Endothelial cell of umbilical vein (primary cell): ENCODE measurements at regions not wholly inside any gene's neighbourhood (a gene's known extent, or its start where the extent isn't known, plus 50 kb on each side); places are given as distances from the start of the nearest gene placed in this dataset.

Experiments
- BruUV-seq: library from RNA; stranded (reverse); fragments of 400-500 nt; replicated peaks from 2 replicates; lab custom pipeline; 2021; lab: Mats Ljungman, UMichigan
- CTCF ChIA-PET: fragments of 300-600, 350-600 bp; sonication (Branson Sonifier 250); formaldehyde crosslinking; loops from one replicate; lab custom pipeline; 2021; ENCODE audit warnings: antibody characterized with exemption, inconsistent platforms; lab: Charles Lee
- POLR2A ChIA-PET: fragments of 300-600, 350-600 bp; sonication (Branson Sonifier 250); formaldehyde crosslinking; loops from one replicate; lab custom pipeline; 2021; ENCODE audit warnings: antibody characterized with exemption, inconsistent platforms; lab: Charles Lee
- DNase-seq: peaks from one replicate; pipeline ENCODE4 v3.0.0-alpha.2; 2011; ENCODE audit warnings: low read depth, low spot score
- FAIRE-seq: peaks from 2 replicates; lab custom pipeline; 2011; peaks lifted over from hg19 to GRCh38; lab: Jason Lieb, UNC
- H2AFZ ChIP-seq: 2 replicates; pipeline ENCODE4 v1.6.0; 2012; ENCODE audit warnings: low read depth, low read length, control low read depth, inconsistent platforms
- H3K27ac ChIP-seq: 2 replicates; pipeline ENCODE4 v1.5.1; 2011; ENCODE audit warnings: low read depth, mild to moderate bottlenecking, control low read depth, low read length, moderate library complexity; ENCODE audit not compliant: insufficient read depth
- H3K27me3 ChIP-seq, 2 experiments: 2 replicates each; pipeline versions ENCODE4 v1.6.0 to v1.6.1; 2011; ENCODE audit warnings: low read length in 2 of 2, mixed read lengths in 1 of 2; ENCODE audit not compliant: control insufficient read depth in 2 of 2, insufficient read depth in 2 of 2
- H3K36me3 ChIP-seq, 2 experiments: 2 replicates in 1 of 2; 3 replicates in 1 of 2; pipeline ENCODE4 v1.5.1; 2011; ENCODE audit warnings: low read length in 2 of 2, mild to moderate bottlenecking in 1 of 2, moderate library complexity in 1 of 2; ENCODE audit not compliant: control insufficient read depth in 2 of 2, insufficient read depth in 2 of 2; ENCODE audit errors: extremely low read depth in 1 of 2
- H3K4me1 ChIP-seq: 3 replicates; pipeline ENCODE4 v1.5.1; 2011; ENCODE audit warnings: mild to moderate bottlenecking, low read length; ENCODE audit not compliant: control insufficient read depth, insufficient read depth; ENCODE audit errors: extremely low read depth
- H3K4me2 ChIP-seq: 2 replicates; pipeline ENCODE4 v1.6.1; 2011; ENCODE audit warnings: low read length, control low read depth, mixed read lengths; ENCODE audit not compliant: insufficient read depth
- H3K4me3 ChIP-seq, 3 experiments: fragments of 200-600 bp in 1 of 3; sonication (generic), shearing (Covaris generic) in 1 of 3; replicated peaks in 1 of 3; 2 replicates each; pipeline ENCODE4 v1.5.1; 2011 to 2016; ENCODE audit warnings: control low read depth in 3 of 3, low read length in 3 of 3, mild to moderate bottlenecking in 2 of 3, inconsistent platforms in 1 of 3, low read depth in 1 of 3, moderate library complexity in 1 of 3; ENCODE audit not compliant: insufficient read depth in 1 of 3
- H3K79me2 ChIP-seq: 2 replicates; pipeline ENCODE4 v1.6.0; 2012; ENCODE audit warnings: low read length, inconsistent platforms; ENCODE audit not compliant: control insufficient read depth, insufficient read depth
- H3K9ac ChIP-seq: replicated peaks from 2 replicates; pipeline ENCODE3; 2011; ENCODE audit warnings: low read length, control low read depth; ENCODE audit not compliant: insufficient read depth; ENCODE audit errors: extremely low read depth
- H3K9me1 ChIP-seq: replicated peaks from 3 replicates; pipeline ENCODE4 v1.6.0; 2011; ENCODE audit warnings: mild to moderate bottlenecking, low read length; ENCODE audit not compliant: control insufficient read depth, insufficient read depth; ENCODE audit errors: extremely low read depth
- H3K9me3 ChIP-seq: replicated peaks from 2 replicates; pipeline ENCODE4 v1.5.1; 2012; ENCODE audit warnings: low read length, inconsistent platforms; ENCODE audit not compliant: control insufficient read depth, insufficient read depth
- H4K20me1 ChIP-seq: replicated peaks from 2 replicates; pipeline ENCODE3; 2011; ENCODE audit warnings: mild to moderate bottlenecking, low read length; ENCODE audit not compliant: control insufficient read depth, insufficient read depth; ENCODE audit errors: extremely low read depth
- EZH2 ChIP-seq: IDR thresholded peaks from 2 replicates; pipeline ENCODE4 v1.6.1; 2012; ENCODE audit warnings: borderline replicate concordance, low read depth, mild to moderate bottlenecking, moderate library complexity, low read length, inconsistent platforms; ENCODE audit not compliant: severe bottlenecking
- JUN ChIP-seq: IDR thresholded peaks from 2 replicates; pipeline ENCODE4 v1.6.1; 2011; ENCODE audit warnings: borderline replicate concordance, low read depth; ENCODE audit not compliant: insufficient read length, insufficient read depth
- MYC ChIP-seq: IDR thresholded peaks from one replicate; pipeline ENCODE4 v1.6.1; 2011; ENCODE audit warnings: mild to moderate bottlenecking, low read depth, low read length
- POLR2A ChIP-seq: IDR thresholded peaks from 2 replicates; pipeline ENCODE4 v1.6.1; 2012; ENCODE audit warnings: low read depth, mild to moderate bottlenecking, control low read depth, low read length
- POLR2AphosphoS5 ChIP-seq: IDR thresholded peaks from 2 replicates; pipeline ENCODE4 v1.6.1; 2012; ENCODE audit warnings: low read depth, mild to moderate bottlenecking, control low read depth, low read length, moderate library complexity; ENCODE audit not compliant: insufficient read depth
- dilution Hi-C: fragments of 300-500 bp; cut with MboI; formaldehyde crosslinking; loops from one replicate; pipeline ENCODE4 v1.15.0; 2019; ENCODE audit warnings: low sequenced_read_pairs; ENCODE audit not compliant: extremely low pct_ligation_motif_present
- intact Hi-C: fragments of 100-400 bp; cut with micrococcal nuclease; formaldehyde crosslinking; loops from one replicate; pipeline ENCODE4 v1.10.0; 2022
- TF ChIP-seq, protein P1 (sequence below): IDR thresholded peaks from 2 replicates; pipeline ENCODE4 v1.6.1; 2011; ENCODE audit not compliant: insufficient read depth, insufficient read length

DNA sequence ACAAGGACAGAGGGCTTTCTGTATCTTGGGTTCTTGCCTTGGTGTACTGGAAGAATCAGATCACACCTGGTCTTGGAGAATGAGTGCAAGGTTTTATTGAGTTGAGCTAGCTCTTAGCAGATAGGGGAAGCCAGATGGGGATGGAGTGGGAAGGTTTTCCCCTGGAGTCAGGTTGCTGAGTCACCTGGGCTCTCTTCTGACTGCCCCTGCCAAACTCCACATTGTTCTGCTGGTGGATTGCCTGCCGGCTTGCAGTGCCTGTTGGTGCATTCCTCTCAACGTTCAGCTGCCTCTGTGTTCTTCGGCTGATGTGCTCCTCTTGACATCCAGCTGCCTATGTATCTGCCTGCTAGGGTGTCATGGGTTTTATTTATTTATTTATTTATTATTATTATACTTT lies 1431.1 kb downstream of the CDH8 start:
- Histone ChIP-seq H3K9me3 (no peaks in the 10 kb centered on the region), H3K4me1 (no peaks in the 10 kb centered on the region), H2AFZ (no peak overlapping the region), H3K79me2 (no peaks in the 10 kb centered on the region), H3K4me2 (no peak overlapping the region), H3K4me3 (no peak overlapping the region), H3K9ac (no peak overlapping the region), H4K20me1 (no peaks in the 10 kb centered on the region), H3K9me1 (no peaks in the 10 kb centered on the region), H3K36me3 (no peaks in the 10 kb centered on the region), H3K27ac (no peak overlapping the region), H3K27me3 (no peaks in the 10 kb centered on the region)
- intact Hi-C loops (no loop called here), dilution Hi-C loops (no loop called here)
- DNase-seq (no peak), FAIRE-seq (no peak)
- no TSS peak for BruUV-seq
- CTCF ChIA-PET = no interaction called here
- TF ChIP-seq JUN (no peak), MYC (no peak)
- TF ChIP-seq, protein P1, sequence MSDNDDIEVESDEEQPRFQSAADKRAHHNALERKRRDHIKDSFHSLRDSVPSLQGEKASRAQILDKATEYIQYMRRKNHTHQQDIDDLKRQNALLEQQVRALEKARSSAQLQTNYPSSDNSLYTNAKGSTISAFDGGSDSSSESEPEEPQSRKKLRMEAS = no peak
- POLR2A ChIA-PET = no interaction called here

DNA sequence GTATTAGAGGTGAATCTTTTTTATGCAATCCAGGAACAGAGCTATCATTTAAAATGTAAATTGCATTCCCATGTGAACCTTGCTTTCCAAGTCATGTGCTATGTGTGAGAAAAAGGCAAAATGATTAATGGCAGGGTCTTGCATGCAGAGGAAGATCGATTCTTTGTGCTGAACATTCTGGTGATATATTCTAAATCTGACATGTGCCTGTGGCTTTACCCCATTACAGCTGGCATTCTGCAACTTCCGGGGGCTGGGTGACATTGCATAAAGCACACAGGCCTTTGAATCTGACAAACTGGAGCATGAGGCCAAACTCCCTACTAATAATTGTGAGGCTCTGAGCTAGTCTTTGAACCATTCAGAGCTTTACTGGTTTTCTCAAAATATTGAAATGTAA lies 1449.7 kb downstream of the CDH8 start:
- no peak for TF ChIP-seq POLR2A
- TF ChIP-seq, protein P1 = no peak
- no peak for TF ChIP-seq EZH2
- TF ChIP-seq POLR2AphosphoS5 = no peak
- H2AFZ ChIP-seq = no peak overlapping the region
- peaks cover 3% of the 10 kb centered on the region for H3K9me3 ChIP-seq
- H3K4me1 ChIP-seq = no peaks in the 10 kb centered on the region
- no peak overlapping the region for H3K9ac ChIP-seq
- intact Hi-C loops = no loop called here
- DNase-seq (no peak), FAIRE-seq (no peak)
- H3K4me2 ChIP-seq = no peak overlapping the region
- no peaks in the 10 kb centered on the region for H3K36me3 ChIP-seq
- ChIA-PET POLR2A (no interaction called here), CTCF (no interaction called here)
- BruUV-seq = no TSS peak
- no peaks in the 10 kb centered on the region for H3K79me2 ChIP-seq
- H3K27me3 ChIP-seq = no peaks in the 10 kb centered on the region
- H3K9me1 ChIP-seq = no peaks in the 10 kb centered on the region
- H4K20me1 ChIP-seq = no peaks in the 10 kb centered on the region
- no peak overlapping the region for H3K4me3 ChIP-seq
- no peak overlapping the region for H3K27ac ChIP-seq
- dilution Hi-C loops = no loop called here
